ENCODE measurements at regions not wholly inside any gene's neighbourhood (a gene's known extent, or its start where the extent isn't known, plus 50 kb on each side); places are given as distances from the start of the nearest gene placed in this dataset.
"Not testable (repeated sequence)": the region's sequence is repeated elsewhere in the genome, so short reads cannot be mapped to it uniquely, and the experiment has no call there.

- no peak for DNase-seq (ENCODE audit: low spot score)
These were observed 190.6 kb upstream of the SLC39A10 start for GRCh38 chr2:195466427-195466826.

GRCh38 chr2:195461010-195461409 lies 196.0 kb upstream of the SLC39A10 start:
- DNase-seq (ENCODE audit: low spot score), result no peak

- no peak for DNase-seq (ENCODE audit: low spot score)
These were observed 198.1 kb upstream of the SLC39A10 start for GRCh38 chr2:195458936-195459335.

- DNase-seq (ENCODE audit: low spot score), result no peak
These were observed 199.2 kb upstream of the SLC39A10 start for GRCh38 chr2:195457873-195458272.

GRCh38 chr2:195456771-195457170 lies 200.3 kb upstream of the SLC39A10 start:
- DNase-seq (ENCODE audit: low spot score), result no peak

GRCh38 chr2:195451160-195451559 lies 205.9 kb upstream of the SLC39A10 start:
- no peak for DNase-seq (ENCODE audit: low spot score)

- DNase-seq (ENCODE audit: low spot score), result no peak
These were observed 206.4 kb upstream of the SLC39A10 start for GRCh38 chr2:195450552-195451113.

- DNase-seq (ENCODE audit: low spot score), result no peak
These were observed 209.6 kb upstream of the SLC39A10 start for GRCh38 chr2:195447323-195447975.

GRCh38 chr2:195445639-195446038 lies 211.4 kb upstream of the SLC39A10 start:
- no peak for DNase-seq (ENCODE audit: low spot score)

- DNase-seq (ENCODE audit: low spot score), result no peak
These were observed 213.1 kb upstream of the SLC39A10 start for GRCh38 chr2:195443926-195444325.

- DNase-seq (ENCODE audit: low spot score), result peak; percentile 9
These were observed 214.4 kb upstream of the SLC39A10 start for GRCh38 chr2:195442458-195443175.

GRCh38 chr2:195438692-195439091 lies 218.3 kb upstream of the SLC39A10 start:
- DNase-seq (ENCODE audit: low spot score), result no peak

GRCh38 chr2:195437521-195437920 lies 219.5 kb upstream of the SLC39A10 start:
- DNase-seq (ENCODE audit: low spot score), result no peak

GRCh38 chr2:195434346-195434745 lies 222.7 kb upstream of the SLC39A10 start:
- no peak for DNase-seq (ENCODE audit: low spot score)

GRCh38 chr2:195433729-195434128 lies 223.3 kb upstream of the SLC39A10 start:
- DNase-seq (ENCODE audit: low spot score), result not testable (repeated sequence)

- DNase-seq (ENCODE audit: low spot score), result no peak
These were observed 228.4 kb upstream of the SLC39A10 start for GRCh38 chr2:195428673-195429072.

- no peak for DNase-seq (ENCODE audit: low spot score)
These were observed 231.7 kb upstream of the SLC39A10 start for GRCh38 chr2:195425328-195425727.

GRCh38 chr2:195419033-195419432 lies 238.0 kb upstream of the SLC39A10 start:
- no peak for DNase-seq (ENCODE audit: low spot score)

- no peak for DNase-seq (ENCODE audit: low spot score)
These were observed 242.4 kb upstream of the SLC39A10 start for GRCh38 chr2:195414537-195415100.

GRCh38 chr2:195413944-195414343 lies 243.1 kb upstream of the SLC39A10 start:
- DNase-seq (ENCODE audit: low spot score), result no peak

- no peak for DNase-seq (ENCODE audit: low spot score)
These were observed 243.6 kb upstream of the SLC39A10 start for GRCh38 chr2:195413422-195413821.

GRCh38 chr2:195411219-195411687 lies 245.8 kb upstream of the SLC39A10 start:
- no peak for DNase-seq (ENCODE audit: low spot score)
